Neuron (in vitro differentiated cells): ENCODE measurements at regions not wholly inside any gene's neighbourhood (a gene's known extent, or its start where the extent isn't known, plus 50 kb on each side); places are given as distances from the start of the nearest gene placed in this dataset.

ENCODE experiments used
- H2AFZ ChIP-seq: one replicate; pipeline ENCODE4 v1.6.1; 2013; ENCODE audit warnings: low read depth, mild to moderate bottlenecking, inconsistent platforms, low read length, moderate library complexity
- H3K27me3 ChIP-seq: one replicate; pipeline ENCODE4 v1.6.1; 2013; ENCODE audit warnings: low read length; ENCODE audit not compliant: insufficient read depth
- H3K36me3 ChIP-seq: one replicate; pipeline ENCODE4 v1.6.1; 2013; ENCODE audit warnings: low read length; ENCODE audit not compliant: insufficient read depth
- H3K4me1 ChIP-seq: one replicate; pipeline ENCODE4 v1.6.1; 2013; ENCODE audit warnings: low read length; ENCODE audit not compliant: insufficient read depth
- H3K4me3 ChIP-seq: 2 replicates; pipeline ENCODE4 v1.5.1; 2013; ENCODE audit warnings: mild to moderate bottlenecking, low read length, moderate library complexity
- H3K9me3 ChIP-seq: one replicate; pipeline ENCODE4 v1.6.1; 2013; ENCODE audit warnings: low read length

DNA sequence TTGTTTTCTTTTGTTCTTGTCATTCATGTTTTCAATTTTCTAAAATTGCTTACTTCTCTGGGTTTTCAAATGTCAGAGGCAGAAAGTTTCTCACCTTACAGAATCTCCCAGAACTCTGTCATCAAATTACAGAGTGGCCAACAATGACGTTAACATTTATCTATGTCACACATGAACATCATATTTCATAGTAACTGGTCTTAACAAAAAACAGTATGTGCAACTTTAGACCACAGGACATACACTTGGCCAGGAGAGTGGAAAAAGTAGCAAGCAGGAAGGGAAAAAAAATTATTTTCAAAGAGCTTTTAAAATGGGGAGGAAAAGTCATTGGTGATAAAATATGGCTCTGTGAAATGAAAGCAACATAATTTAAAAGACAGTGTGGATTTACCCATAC lies 426.5 kb downstream of the MED13L start:
- H3K27me3 ChIP-seq, result no peaks in the 10 kb centered on the region
- no peaks in the 10 kb centered on the region for H3K4me1 ChIP-seq
- H3K9me3 ChIP-seq, result no peaks in the 10 kb centered on the region
- no peak overlapping the region for H3K4me3 ChIP-seq
- H3K36me3 ChIP-seq, result no peaks in the 10 kb centered on the region
- no peak overlapping the region for H2AFZ ChIP-seq

DNA sequence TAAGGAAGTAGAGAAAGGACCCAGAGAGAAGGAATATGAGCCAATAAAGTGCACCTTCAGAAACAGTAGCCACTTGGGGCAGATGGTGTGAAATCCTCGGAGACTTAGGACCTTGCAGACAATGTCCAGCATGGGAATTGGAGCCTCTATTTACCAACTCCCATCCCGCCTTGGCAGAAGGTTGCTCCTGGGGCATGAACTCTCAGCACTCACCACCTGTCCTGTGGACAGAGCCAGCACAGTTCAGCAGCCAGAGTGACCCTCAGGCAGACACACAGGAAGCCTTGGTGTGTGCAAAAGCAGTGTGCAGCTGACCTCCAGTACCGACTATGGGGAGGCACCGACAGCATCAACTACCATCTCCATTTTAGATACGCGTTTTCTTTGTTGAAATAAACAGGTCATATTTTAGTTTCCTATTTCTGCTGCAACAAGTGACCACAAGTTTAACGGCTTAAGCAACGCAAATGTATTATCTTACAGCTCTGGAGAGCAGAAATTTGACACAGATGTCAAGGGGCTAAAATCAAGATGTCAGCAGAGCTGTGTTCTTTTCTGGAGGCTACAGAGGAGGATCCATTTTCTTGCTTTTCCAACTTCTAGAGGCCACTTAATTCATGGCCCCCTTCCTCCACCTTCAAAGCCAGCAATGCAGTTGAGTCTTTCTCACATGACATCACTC lies 428.1 kb downstream of the MED13L start:
- H3K36me3 ChIP-seq, result no peaks in the 10 kb centered on the region
- no peaks in the 10 kb centered on the region for H3K9me3 ChIP-seq
- H3K4me3 ChIP-seq, result no peak overlapping the region
- H2AFZ ChIP-seq, result no peak overlapping the region
- H3K27me3 ChIP-seq, result no peaks in the 10 kb centered on the region
- no peaks in the 10 kb centered on the region for H3K4me1 ChIP-seq

DNA sequence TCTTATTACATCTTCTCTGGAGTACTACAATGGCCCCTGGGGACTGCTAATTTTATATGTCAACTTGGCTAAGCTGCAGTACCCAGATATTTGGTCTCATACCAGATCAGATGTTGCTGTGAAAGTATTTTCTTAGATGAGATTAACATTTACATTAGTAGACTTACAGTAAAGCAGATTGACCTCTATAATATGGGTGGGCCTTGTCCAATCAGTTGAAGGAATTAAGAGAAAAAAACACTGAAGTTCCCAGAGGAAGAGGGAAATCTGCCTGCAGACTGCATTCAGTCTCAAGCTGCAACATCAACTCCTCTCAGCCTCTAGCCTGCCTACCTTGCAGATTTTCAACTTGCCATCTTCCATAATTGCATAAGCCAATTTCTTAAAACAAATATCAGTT lies 430.1 kb downstream of the MED13L start:
- Histone ChIP-seq H3K4me3 (no peak overlapping the region), H2AFZ (no peak overlapping the region), H3K27me3 (no peaks in the 10 kb centered on the region), H3K4me1 (no peaks in the 10 kb centered on the region), H3K36me3 (no peaks in the 10 kb centered on the region), H3K9me3 (no peaks in the 10 kb centered on the region)

DNA sequence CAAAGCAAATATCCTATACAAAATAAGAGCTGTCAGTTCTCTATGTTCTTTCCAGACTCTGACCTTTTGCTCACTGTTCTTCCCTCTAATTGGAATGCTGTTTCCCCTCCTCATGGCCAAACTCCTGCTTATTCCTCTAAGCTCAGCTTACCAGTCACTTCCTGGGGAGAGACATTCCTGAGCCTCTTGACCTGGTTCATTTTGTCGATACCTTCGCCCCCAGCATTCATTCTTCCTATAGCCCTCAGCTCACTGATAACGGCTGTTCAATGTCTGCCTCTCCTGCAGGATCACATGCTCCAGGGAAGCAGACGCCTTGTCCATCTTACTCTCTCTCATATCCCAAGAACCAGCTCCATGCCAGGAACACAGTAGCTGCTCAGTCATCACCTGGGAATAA lies 431.0 kb downstream of the MED13L start:
- no peak overlapping the region for H3K4me3 ChIP-seq
- H3K9me3 ChIP-seq, result no peaks in the 10 kb centered on the region
- H2AFZ ChIP-seq, result no peak overlapping the region
- H3K36me3 ChIP-seq, result no peaks in the 10 kb centered on the region
- no peaks in the 10 kb centered on the region for H3K4me1 ChIP-seq
- no peaks in the 10 kb centered on the region for H3K27me3 ChIP-seq

DNA sequence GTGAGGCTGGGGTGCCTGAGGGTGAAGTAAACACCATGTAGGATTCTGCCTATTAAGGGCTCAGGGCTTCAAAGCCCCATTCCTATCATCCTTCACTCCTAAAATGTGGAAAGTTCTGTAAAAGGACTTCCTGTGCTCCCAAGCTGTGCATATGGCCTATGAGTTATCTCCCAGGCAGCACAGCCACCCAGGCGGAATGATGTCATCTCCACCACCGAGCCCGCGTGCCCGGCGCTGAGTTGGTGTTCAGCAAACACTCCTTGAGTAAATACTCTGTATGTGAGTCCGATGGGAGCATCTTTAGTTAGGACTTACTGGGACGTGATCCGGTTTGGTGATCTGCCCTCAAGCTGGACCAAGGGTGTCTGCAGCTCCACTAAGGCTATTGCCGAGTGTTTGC lies 437.3 kb downstream of the MED13L start:
- Histone ChIP-seq H3K36me3 (no peaks in the 10 kb centered on the region), H3K4me3 (no peak overlapping the region), H3K9me3 (no peaks in the 10 kb centered on the region), H2AFZ (no peak overlapping the region), H3K27me3 (no peaks in the 10 kb centered on the region), H3K4me1 (no peaks in the 10 kb centered on the region)

DNA sequence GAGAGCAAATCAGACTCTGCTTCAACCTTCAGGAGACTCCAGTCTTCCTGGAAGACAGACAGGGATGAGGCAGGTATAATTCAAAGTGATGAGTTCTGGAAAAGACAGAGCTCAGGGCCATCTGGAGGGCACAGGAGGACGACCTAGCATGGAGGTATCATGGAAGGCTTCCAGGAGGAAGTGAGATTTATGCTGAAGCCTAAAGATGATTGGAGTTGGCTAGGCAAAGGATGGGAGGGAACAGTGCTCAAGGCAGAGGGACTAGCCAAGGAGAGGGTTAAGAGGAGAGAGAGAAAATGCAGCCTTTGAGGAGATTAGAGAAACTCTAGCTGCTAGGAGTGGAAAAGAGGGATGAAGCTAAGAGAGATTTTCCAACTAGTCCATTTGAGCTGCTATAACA lies 438.5 kb downstream of the MED13L start:
- no peaks in the 10 kb centered on the region for H3K36me3 ChIP-seq
- no peaks in the 10 kb centered on the region for H3K4me1 ChIP-seq
- H3K9me3 ChIP-seq, result no peaks in the 10 kb centered on the region
- no peaks in the 10 kb centered on the region for H3K27me3 ChIP-seq
- H3K4me3 ChIP-seq, result no peak overlapping the region
- no peak overlapping the region for H2AFZ ChIP-seq

DNA sequence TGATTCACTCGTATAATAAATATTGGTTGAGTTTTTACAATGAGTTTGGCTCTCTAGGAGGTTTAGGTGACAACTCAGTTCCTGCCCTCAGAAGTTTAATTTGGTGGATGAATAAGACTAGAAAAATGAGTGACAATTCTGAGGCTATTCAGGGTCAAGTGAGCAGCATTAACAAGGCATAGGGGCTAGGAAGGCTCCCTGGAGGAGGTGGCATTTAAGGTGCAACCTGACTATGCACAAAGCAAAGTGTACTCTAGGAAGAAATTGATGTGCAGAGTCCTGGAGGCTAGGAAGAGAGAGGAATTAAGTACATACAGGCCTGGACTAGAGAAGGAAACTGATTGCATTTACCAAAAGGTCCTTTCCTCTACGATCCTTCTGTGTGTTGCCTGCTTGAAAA lies 440.3 kb downstream of the MED13L start:
- H3K4me3 ChIP-seq, result no peak overlapping the region
- H3K4me1 ChIP-seq, result no peaks in the 10 kb centered on the region
- H3K36me3 ChIP-seq, result no peaks in the 10 kb centered on the region
- H2AFZ ChIP-seq, result no peak overlapping the region
- H3K9me3 ChIP-seq, result no peaks in the 10 kb centered on the region
- no peaks in the 10 kb centered on the region for H3K27me3 ChIP-seq

DNA sequence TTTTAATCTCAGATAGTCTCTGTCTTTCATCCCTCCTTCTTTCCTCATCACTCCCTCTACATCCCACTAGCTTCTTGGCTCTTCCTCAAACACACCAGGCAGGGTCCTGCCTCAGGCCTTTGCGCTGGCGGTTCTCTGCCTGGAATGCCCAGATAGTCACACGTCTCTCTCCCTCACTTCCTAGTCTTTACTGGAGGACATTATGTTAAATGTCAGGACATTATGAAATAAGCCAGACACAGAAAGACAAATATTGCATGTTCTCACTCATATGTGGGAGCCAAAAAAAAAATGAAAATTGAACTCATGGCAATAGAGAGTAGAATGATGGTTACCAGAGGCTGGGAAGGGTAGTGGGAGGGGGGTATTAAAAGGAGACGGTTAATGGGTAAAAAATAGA lies 442.0 kb downstream of the MED13L start:
- no peak overlapping the region for H2AFZ ChIP-seq
- H3K4me3 ChIP-seq, result no peak overlapping the region
- no peaks in the 10 kb centered on the region for H3K36me3 ChIP-seq
- H3K4me1 ChIP-seq, result no peaks in the 10 kb centered on the region
- no peaks in the 10 kb centered on the region for H3K27me3 ChIP-seq
- H3K9me3 ChIP-seq, result no peaks in the 10 kb centered on the region

DNA sequence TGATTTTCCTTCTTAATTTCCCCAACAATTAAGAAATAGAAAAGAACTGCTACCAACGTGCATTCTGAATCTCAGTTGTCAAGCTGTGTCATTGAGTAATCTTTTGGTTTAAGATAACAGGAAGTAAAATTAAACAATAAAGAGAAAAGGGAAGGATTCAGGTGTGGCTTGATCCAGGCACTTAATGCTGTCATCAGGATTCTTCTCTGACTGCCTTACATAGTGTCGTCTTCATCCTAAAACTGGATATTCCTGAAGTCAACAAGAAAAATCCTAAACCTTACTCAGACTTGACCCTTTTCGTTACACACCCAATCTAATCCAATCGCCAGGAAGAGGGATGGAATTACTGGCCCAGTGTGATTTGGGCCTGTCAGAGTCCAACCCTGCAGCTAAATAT lies 443.8 kb downstream of the MED13L start:
- Histone ChIP-seq H2AFZ (no peak overlapping the region), H3K4me3 (no peak overlapping the region), H3K27me3 (no peaks in the 10 kb centered on the region), H3K4me1 (no peaks in the 10 kb centered on the region), H3K9me3 (no peaks in the 10 kb centered on the region), H3K36me3 (no peaks in the 10 kb centered on the region)

DNA sequence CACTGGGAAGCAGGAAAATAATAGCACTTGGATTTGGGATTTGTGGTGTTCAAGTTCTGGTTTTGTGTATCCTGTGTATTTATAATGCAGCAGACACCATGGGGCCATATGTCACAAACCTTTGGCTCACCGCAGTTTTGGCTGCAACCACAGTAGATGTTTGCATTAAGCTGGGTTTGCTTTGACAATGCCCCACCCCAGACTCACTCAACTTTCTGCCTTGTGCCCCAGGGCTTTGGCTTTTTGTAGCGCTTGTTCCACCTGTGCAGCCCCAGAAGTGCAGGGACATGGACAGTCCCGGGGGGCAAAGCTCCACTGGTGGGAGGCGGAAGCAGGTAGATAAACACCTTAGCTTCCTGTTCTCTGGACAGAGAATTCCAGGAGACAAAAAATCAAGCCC lies 446.9 kb downstream of the MED13L start:
- Histone ChIP-seq H3K27me3 (no peaks in the 10 kb centered on the region), H3K9me3 (no peaks in the 10 kb centered on the region), H3K4me3 (no peak overlapping the region), H3K4me1 (no peaks in the 10 kb centered on the region), H3K36me3 (no peaks in the 10 kb centered on the region), H2AFZ (no peak overlapping the region)

DNA sequence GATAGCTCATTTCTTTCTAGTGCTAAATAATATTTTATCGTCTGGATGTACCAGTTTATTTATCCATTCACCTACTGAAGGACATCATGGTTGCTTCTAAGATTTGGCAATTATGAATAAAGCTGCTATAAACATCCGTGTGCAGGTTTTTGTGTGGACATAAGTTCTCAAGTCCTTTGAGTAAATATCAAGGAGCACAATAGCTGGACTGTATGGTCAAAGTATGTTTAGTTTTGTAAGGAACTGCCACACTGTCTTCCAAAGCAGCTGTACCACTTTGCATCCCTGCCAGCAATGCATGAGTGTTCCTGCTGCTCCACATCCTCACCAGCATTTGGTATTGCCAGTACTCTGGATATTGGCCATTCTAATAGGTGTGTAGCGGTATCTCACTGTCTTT lies 447.4 kb downstream of the MED13L start:
- no peaks in the 10 kb centered on the region for H3K9me3 ChIP-seq
- H3K36me3 ChIP-seq, result no peaks in the 10 kb centered on the region
- no peaks in the 10 kb centered on the region for H3K27me3 ChIP-seq
- H3K4me1 ChIP-seq, result no peaks in the 10 kb centered on the region
- H3K4me3 ChIP-seq, result no peak overlapping the region
- H2AFZ ChIP-seq, result no peak overlapping the region

DNA sequence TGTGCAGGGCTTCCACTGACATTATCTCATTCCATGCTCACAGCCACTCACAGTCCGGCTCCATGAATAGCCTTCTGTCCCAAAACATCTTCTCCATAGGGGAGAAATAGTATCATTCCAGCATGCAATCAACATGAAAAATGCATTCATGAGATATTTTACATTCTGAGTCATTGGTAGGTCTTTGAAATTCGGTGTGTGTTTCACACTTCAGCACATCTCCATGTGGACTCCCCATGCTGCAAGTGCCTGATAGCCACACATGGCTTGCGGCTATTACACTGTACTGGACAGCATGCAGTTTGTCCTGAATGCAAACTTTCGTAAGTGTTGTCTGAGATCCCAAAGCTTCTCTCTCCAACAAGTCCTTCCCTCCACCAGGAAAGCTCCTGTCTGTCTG lies 449.3 kb downstream of the MED13L start:
- no peaks in the 10 kb centered on the region for H3K9me3 ChIP-seq
- H3K4me3 ChIP-seq, result no peak overlapping the region
- no peak overlapping the region for H2AFZ ChIP-seq
- no peaks in the 10 kb centered on the region for H3K36me3 ChIP-seq
- no peaks in the 10 kb centered on the region for H3K4me1 ChIP-seq
- no peaks in the 10 kb centered on the region for H3K27me3 ChIP-seq

DNA sequence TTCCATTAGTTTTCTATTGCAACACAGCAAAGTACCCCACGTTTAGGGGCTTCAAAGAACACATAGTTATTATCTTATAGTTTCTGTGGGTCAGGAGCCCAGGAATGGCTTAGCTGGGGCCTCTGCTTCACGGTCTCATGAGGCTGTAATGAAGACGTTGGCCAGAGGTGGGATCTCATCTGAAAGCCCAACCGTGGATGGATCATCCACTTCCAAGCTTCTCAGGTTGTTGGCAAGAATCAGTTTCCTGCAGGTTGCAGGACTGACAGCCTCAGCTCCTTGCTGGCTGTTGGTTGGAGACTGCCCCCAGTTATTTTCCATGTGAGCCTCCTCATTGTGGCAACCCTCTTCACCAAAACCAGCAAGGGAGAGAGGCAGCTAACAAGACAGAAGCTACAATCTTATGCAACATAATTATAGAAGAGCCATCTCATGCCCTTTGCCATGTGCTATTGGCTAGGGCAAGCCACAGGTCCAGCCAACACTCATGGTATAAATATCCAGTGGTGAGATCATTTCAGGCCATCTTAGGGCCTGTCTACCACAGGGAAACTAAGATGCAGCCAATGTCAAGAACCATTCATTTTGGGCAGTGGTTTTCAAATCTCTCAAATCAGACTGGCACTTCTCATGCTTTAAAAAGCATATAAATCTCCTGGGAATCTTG lies 452.4 kb downstream of the MED13L start:
- no peaks in the 10 kb centered on the region for H3K36me3 ChIP-seq
- no peak overlapping the region for H2AFZ ChIP-seq
- H3K4me1 ChIP-seq, result no peaks in the 10 kb centered on the region
- H3K9me3 ChIP-seq, result no peaks in the 10 kb centered on the region
- H3K4me3 ChIP-seq, result no peak overlapping the region
- no peaks in the 10 kb centered on the region for H3K27me3 ChIP-seq

DNA sequence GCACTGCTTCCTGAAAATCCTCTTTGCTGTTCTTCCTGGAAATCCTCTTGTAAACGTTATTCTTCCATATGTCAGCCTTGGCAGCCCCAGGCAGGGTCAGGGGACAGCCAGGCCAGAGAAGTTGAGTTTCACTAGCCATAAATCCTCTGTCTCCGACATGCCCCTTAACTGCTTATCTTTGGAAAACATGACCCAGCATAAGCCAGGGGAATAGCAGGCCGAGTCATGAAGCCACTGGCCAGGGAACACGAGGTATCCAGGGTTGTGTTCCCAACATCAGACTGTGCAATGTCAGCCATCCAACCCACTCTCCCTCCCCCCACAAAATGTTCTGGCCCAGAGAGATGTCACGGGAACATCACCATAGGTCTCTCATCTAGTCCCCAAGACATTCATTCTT lies 453.9 kb downstream of the MED13L start:
- no peaks in the 10 kb centered on the region for H3K27me3 ChIP-seq
- H2AFZ ChIP-seq, result no peak overlapping the region
- no peak overlapping the region for H3K4me3 ChIP-seq
- no peaks in the 10 kb centered on the region for H3K4me1 ChIP-seq
- H3K36me3 ChIP-seq, result no peaks in the 10 kb centered on the region
- H3K9me3 ChIP-seq, result no peaks in the 10 kb centered on the region
